ENCODE measurements at regions not wholly inside any gene's neighbourhood (a gene's known extent, or its start where the extent isn't known, plus 50 kb on each side); places are given as distances from the start of the nearest gene placed in this dataset.

DNA sequence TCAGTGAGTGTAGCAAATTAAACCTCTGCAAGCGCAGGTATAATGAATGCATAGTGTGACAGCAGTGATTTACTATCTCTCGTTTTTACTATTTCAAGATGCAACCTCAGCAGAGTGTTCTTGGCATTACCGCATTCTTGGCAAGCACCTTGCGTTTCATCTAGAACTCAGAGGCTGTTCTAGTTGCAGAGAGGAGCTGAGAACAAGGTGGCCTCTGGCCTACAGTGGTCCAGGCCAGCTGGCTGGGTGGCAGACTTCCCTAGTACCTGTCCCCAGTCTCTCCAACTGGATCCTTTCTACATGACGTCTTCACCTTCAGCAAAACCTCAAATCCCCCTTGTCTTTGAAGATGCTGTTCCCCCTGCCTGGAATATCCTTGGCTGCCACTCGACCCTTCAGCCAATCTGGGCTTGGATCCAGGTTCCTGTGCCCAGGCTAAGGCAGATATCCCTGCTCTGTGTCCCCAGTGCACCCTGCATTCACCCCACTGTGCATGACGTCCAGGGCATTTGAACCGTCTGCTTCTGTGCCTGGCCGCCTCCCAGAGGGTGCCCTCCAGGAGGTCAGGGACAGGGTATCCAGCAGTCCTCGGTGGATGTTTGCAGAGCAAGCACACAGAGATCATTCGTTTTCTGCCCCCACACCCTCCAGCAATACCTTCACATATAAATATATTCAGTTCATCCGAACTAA is 120.4 kb upstream of the CPEB4 start:
- DNase-seq: no peak

GRCh38 chr5:173768267-173768806 is 119.8 kb upstream of the CPEB4 start:
- DNase-seq: no peak

- DNase-seq: no peak
These were observed 119.3 kb upstream of the CPEB4 start for GRCh38 chr5:173768891-173769290.

- DNase-seq: no peak
These were observed 117.5 kb upstream of the CPEB4 start for GRCh38 chr5:173770637-173771036.

GRCh38 chr5:173771121-173771724 is 116.9 kb upstream of the CPEB4 start:
- DNase-seq: no peak

- no peak for DNase-seq
These were observed 116.3 kb upstream of the CPEB4 start for GRCh38 chr5:173771725-173772383.

GRCh38 chr5:173772384-173773059 is 115.6 kb upstream of the CPEB4 start:
- DNase-seq: no peak

GRCh38 chr5:173774271-173774761 is 113.8 kb upstream of the CPEB4 start:
- no peak for DNase-seq

DNA sequence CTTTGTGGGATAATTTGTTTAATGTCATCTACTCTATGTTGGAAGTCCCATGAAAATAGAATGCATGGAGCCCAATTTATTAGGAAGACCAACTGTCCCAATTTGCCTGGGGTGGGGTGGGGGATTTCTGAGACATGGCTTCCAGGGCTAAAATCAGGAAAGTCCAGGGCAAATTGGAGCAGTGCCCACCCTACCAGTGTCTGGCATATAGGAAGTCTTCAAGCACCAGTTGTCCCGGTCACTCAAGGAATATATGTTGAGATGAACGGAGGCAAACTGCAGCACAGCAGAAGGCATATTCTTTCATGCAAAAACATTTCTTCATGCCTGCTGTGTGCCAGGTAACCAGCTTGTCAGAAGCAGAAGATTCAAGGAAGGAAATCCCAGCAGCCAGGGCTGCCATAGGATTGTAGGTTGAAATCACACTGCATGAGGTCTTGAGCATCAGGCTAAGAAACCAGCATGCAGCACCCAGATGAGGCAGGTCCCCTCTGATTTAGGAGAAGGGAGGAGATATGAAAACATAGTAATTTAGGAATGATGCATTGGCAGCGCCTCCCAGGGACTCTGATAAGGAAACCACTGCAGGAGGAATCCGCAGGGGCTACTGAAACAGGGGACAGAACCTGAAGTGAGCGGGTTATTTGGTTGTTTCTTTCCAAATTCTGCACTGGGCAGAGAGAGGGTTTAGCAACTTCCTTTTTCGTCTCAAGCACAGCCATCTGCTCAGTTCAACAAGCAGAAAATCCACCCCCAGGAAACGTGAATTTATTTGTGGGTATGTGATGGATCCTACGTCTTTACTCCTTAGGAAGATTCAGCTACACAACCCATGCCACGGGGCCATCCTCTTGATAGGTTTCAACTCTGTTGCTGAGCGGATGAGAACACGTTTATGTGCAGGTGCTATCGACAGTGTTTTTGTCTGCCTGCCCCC is 112.6 kb upstream of the CPEB4 start:
- peak in 1 of 2 donors; percentile 38 for DNase-seq

DNA sequence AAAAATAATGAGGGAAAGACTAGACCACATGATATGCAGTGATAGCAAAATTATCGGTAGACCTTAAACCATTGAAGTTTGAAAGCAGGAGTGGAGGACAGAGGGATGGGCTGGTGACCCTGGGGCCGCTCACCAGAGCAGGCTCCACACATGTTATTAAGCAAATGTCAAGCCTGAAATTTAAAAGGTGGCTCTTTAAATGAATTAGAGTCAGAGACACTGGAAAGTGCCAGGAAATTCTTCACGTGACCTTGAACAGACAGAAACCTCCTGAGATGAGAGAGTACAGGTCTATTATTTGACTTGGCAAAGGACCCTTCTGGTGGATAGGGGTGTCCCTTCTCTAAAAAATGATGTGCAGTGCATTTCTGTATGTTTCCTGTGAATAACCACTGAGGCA is 111.0 kb upstream of the CPEB4 start:
- DNase-seq: no peak

DNA sequence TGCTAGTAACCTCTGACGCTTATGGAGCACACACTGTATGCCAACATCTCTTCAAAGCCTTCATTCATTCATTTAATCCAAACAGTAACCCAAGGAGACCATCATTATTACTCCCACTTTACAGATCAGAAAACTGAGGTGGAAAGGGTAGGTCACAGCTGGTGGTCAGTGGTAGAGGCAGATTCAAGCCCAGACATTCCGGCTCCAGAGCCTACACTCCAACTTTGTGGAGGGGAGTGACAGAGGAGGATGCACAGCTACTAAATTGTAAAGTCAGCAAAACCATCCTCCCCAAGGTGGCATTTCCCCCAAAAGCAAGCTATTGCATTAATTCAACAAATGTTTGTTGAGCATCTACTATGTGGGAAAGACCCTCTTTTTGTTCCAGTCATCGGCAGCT is 110.5 kb upstream of the CPEB4 start:
- no peak for DNase-seq

GRCh38 chr5:173778152-173778782 is 109.9 kb upstream of the CPEB4 start:
- DNase-seq: no peak

- DNase-seq: peak in 1 of 2 donors; percentile 29
These were observed 109.3 kb upstream of the CPEB4 start for GRCh38 chr5:173778784-173779304.

DNA sequence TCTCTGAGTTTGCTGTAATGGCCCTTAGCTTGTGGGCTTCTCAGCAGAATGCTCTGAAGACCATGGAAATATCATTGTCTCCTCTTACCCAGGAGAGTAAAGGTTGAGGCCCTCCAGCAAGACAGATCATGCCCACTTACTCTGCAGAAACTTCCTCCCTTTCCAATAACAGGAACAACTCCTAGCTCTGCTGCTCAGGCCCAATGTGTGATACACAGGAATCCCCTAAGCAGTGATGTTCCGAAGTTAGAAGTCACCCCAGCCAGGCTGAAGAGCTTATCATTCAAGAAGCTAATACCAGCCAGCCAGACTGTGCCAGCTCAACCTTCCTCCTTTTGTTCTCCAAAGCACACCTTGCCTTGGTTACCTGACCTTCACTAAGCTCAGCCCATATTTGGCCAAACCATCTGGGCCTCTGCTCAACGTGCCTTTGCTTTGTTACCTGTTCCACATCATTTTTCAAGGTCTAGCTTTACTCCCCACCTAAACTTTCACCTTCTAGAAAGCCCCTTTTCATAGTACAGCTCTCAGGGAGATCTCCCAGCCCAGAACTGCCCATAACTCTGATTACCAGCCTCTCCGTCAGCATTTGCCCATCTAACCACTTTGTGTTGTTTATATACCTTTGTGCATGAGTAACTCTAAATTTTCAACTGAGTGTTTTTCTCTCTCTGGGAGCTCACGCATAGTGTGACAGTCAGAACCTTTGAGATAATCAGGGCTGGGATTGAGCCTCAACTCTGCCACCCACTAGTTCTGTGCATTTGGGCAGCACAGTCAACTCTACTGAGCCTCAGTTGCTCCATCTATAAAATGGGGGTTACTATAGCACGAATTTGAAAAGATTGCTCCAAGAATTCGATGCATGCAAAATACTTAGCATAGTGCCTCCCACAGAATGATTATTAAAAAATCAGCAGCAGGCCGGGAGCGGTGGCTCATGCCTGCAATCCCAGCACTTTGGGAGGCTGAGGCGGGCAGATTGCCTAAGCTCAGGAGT is 107.6 kb upstream of the CPEB4 start:
- no peak for DNase-seq

DNA sequence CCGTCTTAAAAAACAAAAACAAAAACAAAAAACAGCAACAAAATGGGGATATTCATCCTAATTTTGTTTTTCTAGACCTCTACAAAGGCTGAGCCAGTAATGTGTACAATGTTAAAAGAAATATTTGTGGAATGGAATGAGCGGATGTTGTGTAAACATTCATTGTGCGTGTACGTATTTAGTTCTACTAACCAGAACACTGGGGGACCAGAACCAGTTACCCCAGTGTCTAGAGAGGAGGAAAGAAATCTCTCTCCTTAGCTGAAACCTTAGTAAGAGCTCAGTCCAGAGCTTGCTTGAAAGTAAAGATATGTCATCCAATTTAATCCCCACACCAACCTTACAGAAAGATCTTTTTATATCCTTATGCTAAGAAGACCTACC is 106.7 kb upstream of the CPEB4 start:
- no peak for DNase-seq

DNA sequence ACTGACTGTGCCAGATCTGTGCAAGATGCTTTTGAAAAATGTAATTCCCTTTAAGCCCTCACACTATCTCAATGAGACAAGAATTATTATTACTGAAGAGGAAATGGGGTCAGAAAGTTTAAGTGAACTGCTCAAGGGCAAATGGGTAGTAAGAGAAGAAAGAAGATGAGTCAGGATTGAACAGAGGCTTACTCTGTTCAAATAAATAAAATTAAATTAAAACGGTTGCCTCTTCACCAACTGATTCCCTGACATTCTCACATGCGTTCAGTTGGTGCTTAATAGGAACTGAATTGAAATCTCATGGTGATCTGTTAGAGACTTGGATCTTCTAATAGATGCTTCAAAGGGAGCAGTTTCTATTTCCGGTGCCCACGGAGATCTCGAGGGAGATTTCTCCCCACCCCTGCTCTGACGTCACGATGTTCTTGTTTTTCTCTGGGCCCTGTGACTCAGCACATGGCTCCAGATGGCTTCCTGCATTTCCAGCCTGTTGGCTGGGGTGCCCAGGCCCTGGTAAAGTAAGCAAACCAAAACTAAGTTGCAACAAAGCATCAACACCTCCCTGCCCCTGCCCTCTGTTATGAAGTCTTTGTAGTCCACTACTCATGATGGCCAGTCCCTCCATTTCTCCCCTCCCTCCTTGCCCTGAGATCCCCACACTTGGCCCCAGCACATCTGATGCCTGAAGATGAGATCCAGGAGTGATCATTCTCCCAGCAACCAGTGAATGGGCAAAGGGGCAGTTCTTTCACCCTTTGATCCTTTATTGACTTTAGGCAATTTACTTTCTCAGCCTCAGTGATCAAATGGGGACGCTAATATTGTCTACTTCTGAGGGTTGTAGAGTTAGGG is 106.1 kb upstream of the CPEB4 start:
- DNase-seq: peak; percentile 47 to 94

DNA sequence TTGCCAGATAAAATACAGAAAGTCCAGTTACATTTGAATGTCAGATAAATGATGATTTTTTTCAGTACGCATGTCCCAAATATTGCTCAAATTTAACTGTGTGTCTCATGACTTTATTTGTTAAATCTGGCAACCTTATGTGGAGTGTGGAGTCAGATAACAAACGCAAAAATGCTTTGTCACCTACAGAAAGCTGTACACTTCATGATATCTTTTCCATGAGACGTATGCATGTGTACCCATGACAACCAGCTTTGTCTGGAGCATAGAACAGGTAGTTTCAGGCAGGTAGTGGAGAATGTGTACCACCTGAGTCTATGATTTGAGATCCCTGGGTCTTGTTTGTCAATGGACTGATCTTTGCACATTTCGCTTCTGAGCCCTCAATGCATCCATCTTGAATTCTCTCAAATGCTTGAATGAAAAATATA is 105.5 kb upstream of the CPEB4 start:
- no peak for DNase-seq

GRCh38 chr5:173783371-173783770 is 104.8 kb upstream of the CPEB4 start:
- no peak for DNase-seq

DNA sequence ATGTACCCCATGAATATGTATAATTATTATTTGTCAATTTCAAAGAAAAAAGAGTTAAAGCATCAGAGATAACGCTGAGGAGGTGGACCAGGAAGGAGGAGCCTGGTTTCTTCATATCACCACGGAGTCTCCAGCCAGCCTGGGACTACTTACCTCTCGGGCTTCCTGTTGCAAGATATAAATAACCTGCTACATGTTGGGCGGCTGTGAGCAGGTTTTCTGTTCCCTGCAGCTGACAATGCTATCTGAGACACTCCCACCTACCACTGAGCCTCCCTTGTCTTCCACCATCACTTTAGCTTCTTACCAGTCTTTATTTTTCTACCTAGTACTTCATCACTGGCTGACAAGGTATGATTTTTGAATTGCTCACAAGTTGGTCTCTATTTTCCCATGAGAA is 102.7 kb upstream of the CPEB4 start:
- DNase-seq: no peak
